ENCODE measurements at regions not wholly inside any gene's neighbourhood (a gene's known extent, or its start where the extent isn't known, plus 50 kb on each side); places are given as distances from the start of the nearest gene placed in this dataset.

- no peaks in the 10 kb centered on the region for H3K9me3 ChIP-seq (replicated peaks; ENCODE audit: insufficient read depth, low read length)
Measured at GRCh38 chr9:18043978-18044377, 430.0 kb upstream of the ADAMTSL1 start.

GRCh38 chr9:18045326-18045725, 428.6 kb upstream of the ADAMTSL1 start:
- H3K9me3 ChIP-seq (replicated peaks; ENCODE audit: insufficient read depth, low read length) = no peaks in the 10 kb centered on the region
- no peaks in the 10 kb centered on the region for H3K4me1 ChIP-seq (ENCODE audit: low read length)
- no peak for TF ChIP-seq EZH2phosphoT487 (IDR thresholded peaks at IDR 0.05; ENCODE audit: low read length)
- no peak for TF ChIP-seq EZH2 (optimal IDR thresholded peaks at IDR 0.05; ENCODE audit: low read depth, low read length)
- TF ChIP-seq CTCF (IDR thresholded peaks at IDR 0.05; ENCODE audit: low read length) = no peak

More at GRCh38 chr9:18043978-18044377, 430.0 kb upstream of the ADAMTSL1 start:
- H3K4me1 ChIP-seq (ENCODE audit: low read length) = no peaks in the 10 kb centered on the region
- H3K79me2 ChIP-seq (ENCODE audit: low read length) = no peaks in the 10 kb centered on the region
- H3K9me2 ChIP-seq (replicated peaks; ENCODE audit: insufficient read depth, low read length) = no peaks in the 10 kb centered on the region
- DNase-seq = no peak
- TF ChIP-seq CTCF (IDR thresholded peaks at IDR 0.05; ENCODE audit: low read length) = no peak
- no peak for TF ChIP-seq EZH2phosphoT487 (IDR thresholded peaks at IDR 0.05; ENCODE audit: low read length)
- no peak for TF ChIP-seq EZH2 (optimal IDR thresholded peaks at IDR 0.05; ENCODE audit: low read depth, low read length)
- no peak overlapping the region for H2AFZ ChIP-seq (ENCODE audit: low read length)
- H3K36me3 ChIP-seq (replicated peaks; ENCODE audit: insufficient read depth, low read length) = no peaks in the 10 kb centered on the region
- no peaks in the 10 kb centered on the region for H3F3A ChIP-seq (ENCODE audit: insufficient read depth, low read length)
- H3K9ac ChIP-seq (ENCODE audit: low read length) = no peak overlapping the region
- no peak overlapping the region for H3K4me3 ChIP-seq (ENCODE audit: low read length)
- no peaks in the 10 kb centered on the region for H4K20me1 ChIP-seq (ENCODE audit: insufficient read depth, low read length)
- H3K27me3 ChIP-seq (replicated peaks; ENCODE audit: insufficient read depth, low read length) = no peaks in the 10 kb centered on the region
- H3K27ac ChIP-seq (ENCODE audit: low read length) = no peak overlapping the region
- H3K4me2 ChIP-seq (ENCODE audit: low read depth, low read length) = no peak overlapping the region

GRCh38 chr9:18046068-18046467, 427.9 kb upstream of the ADAMTSL1 start:
- Histone ChIP-seq H3K9me2 (replicated peaks; ENCODE audit: insufficient read depth, low read length) (no peaks in the 10 kb centered on the region), H3K4me2 (ENCODE audit: low read depth, low read length) (no peak overlapping the region), H4K20me1 (ENCODE audit: insufficient read depth, low read length) (no peaks in the 10 kb centered on the region), H3K27ac (ENCODE audit: low read length) (no peak overlapping the region), H3F3A (ENCODE audit: insufficient read depth, low read length) (no peaks in the 10 kb centered on the region), H2AFZ (ENCODE audit: low read length) (no peak overlapping the region), H3K79me2 (ENCODE audit: low read length) (no peaks in the 10 kb centered on the region), H3K27me3 (replicated peaks; ENCODE audit: insufficient read depth, low read length) (no peaks in the 10 kb centered on the region), H3K4me3 (ENCODE audit: low read length) (no peak overlapping the region), H3K4me1 (ENCODE audit: low read length) (no peaks in the 10 kb centered on the region), H3K36me3 (replicated peaks; ENCODE audit: insufficient read depth, low read length) (no peaks in the 10 kb centered on the region), H3K9ac (ENCODE audit: low read length) (no peak overlapping the region), H3K9me3 (replicated peaks; ENCODE audit: insufficient read depth, low read length) (no peaks in the 10 kb centered on the region)
- TF ChIP-seq CTCF (IDR thresholded peaks at IDR 0.05; ENCODE audit: low read length) (no peak), EZH2 (optimal IDR thresholded peaks at IDR 0.05; ENCODE audit: low read depth, low read length) (no peak), EZH2phosphoT487 (IDR thresholded peaks at IDR 0.05; ENCODE audit: low read length) (no peak)
- no peak for DNase-seq

More at GRCh38 chr9:18045326-18045725, 428.6 kb upstream of the ADAMTSL1 start:
- Histone ChIP-seq H2AFZ (ENCODE audit: low read length) (no peak overlapping the region), H3K79me2 (ENCODE audit: low read length) (no peaks in the 10 kb centered on the region), H4K20me1 (ENCODE audit: insufficient read depth, low read length) (no peaks in the 10 kb centered on the region), H3K27me3 (replicated peaks; ENCODE audit: insufficient read depth, low read length) (no peaks in the 10 kb centered on the region), H3F3A (ENCODE audit: insufficient read depth, low read length) (no peaks in the 10 kb centered on the region), H3K4me2 (ENCODE audit: low read depth, low read length) (no peak overlapping the region), H3K36me3 (replicated peaks; ENCODE audit: insufficient read depth, low read length) (no peaks in the 10 kb centered on the region), H3K27ac (ENCODE audit: low read length) (no peak overlapping the region), H3K4me3 (ENCODE audit: low read length) (no peak overlapping the region), H3K9me2 (replicated peaks; ENCODE audit: insufficient read depth, low read length) (no peaks in the 10 kb centered on the region), H3K9ac (ENCODE audit: low read length) (no peak overlapping the region)
- no peak for DNase-seq

All from MM.1S (cell line).